CD4-positive, alpha-beta T cell treated with Interferon gamma for 1 hour (primary cell): ENCODE measurements at regions not wholly inside any gene's neighbourhood (a gene's known extent, or its start where the extent isn't known, plus 50 kb on each side); places are given as distances from the start of the nearest gene placed in this dataset.
"Not testable (repeated sequence)": the region's sequence is repeated elsewhere in the genome, so short reads cannot be mapped to it uniquely, and the experiment has no call there.

Experiments used
- DNase-seq: peaks from one replicate; pipeline ENCODE4 v3.0.0-alpha.2; 2020

- no peak for DNase-seq
Measured at GRCh38 chr1:189983166-189983890, 494.3 kb downstream of the BRINP3 start.

GRCh38 chr1:189986516-189986915, 491.1 kb downstream of the BRINP3 start:
- no peak for DNase-seq

- DNase-seq: no peak
Measured at GRCh38 chr1:189987509-189987908, 490.2 kb downstream of the BRINP3 start.

- DNase-seq: no peak
Measured at GRCh38 chr1:189992856-189993255, 484.8 kb downstream of the BRINP3 start.

GRCh38 chr1:190000365-190000872, 477.2 kb downstream of the BRINP3 start:
- DNase-seq: no peak

GRCh38 chr1:190001187-190001586, 476.5 kb downstream of the BRINP3 start:
- DNase-seq: no peak

- DNase-seq: no peak
Measured at GRCh38 chr1:190003376-190003775, 474.3 kb downstream of the BRINP3 start.

- no peak for DNase-seq
Measured at GRCh38 chr1:190011585-190011984, 466.1 kb downstream of the BRINP3 start.

GRCh38 chr1:190019151-190019550, 458.5 kb downstream of the BRINP3 start:
- not testable (repeated sequence) for DNase-seq

GRCh38 chr1:190019717-190020116, 457.9 kb downstream of the BRINP3 start:
- no peak for DNase-seq

- no peak for DNase-seq
Measured at GRCh38 chr1:190022709-190023108, 455.0 kb downstream of the BRINP3 start.

GRCh38 chr1:190029441-190029840, 448.2 kb downstream of the BRINP3 start:
- no peak for DNase-seq

- DNase-seq: no peak
Measured at GRCh38 chr1:190043655-190044054, 434.0 kb downstream of the BRINP3 start.

- no peak for DNase-seq
Measured at GRCh38 chr1:190046231-190046630, 431.4 kb downstream of the BRINP3 start.
